CD4-positive, alpha-beta T cell treated with Interferon alpha-2 for 1 hour (primary cell): ENCODE measurements at regions not wholly inside any gene's neighbourhood (a gene's known extent, or its start where the extent isn't known, plus 50 kb on each side); places are given as distances from the start of the nearest gene placed in this dataset.
"Not testable (repeated sequence)": the region's sequence is repeated elsewhere in the genome, so short reads cannot be mapped to it uniquely, and the experiment has no call there.

Experiments used
- DNase-seq, 2 donors: peaks; one replicate each; pipeline ENCODE4 v3.0.0-alpha.2; 2020 to 2022

- DNase-seq, result no peak
Measured at GRCh38 chr5:89601880-89602279, 718.9 kb upstream of the MEF2C start.

GRCh38 chr5:89597878-89598277, 714.9 kb upstream of the MEF2C start:
- no peak for DNase-seq

- DNase-seq, result no peak
Measured at GRCh38 chr5:89596821-89597220, 713.8 kb upstream of the MEF2C start.

- no peak for DNase-seq
Measured at GRCh38 chr5:89595056-89595455, 712.1 kb upstream of the MEF2C start.

GRCh38 chr5:89584339-89584956, 701.5 kb upstream of the MEF2C start:
- no peak for DNase-seq

GRCh38 chr5:89583534-89583933, 700.5 kb upstream of the MEF2C start:
- DNase-seq, result no peak

GRCh38 chr5:89582768-89583339, 699.9 kb upstream of the MEF2C start:
- DNase-seq, result no peak

- no peak for DNase-seq
Measured at GRCh38 chr5:89580976-89581375, 698.0 kb upstream of the MEF2C start.

- DNase-seq, result no peak
Measured at GRCh38 chr5:89575319-89575718, 692.3 kb upstream of the MEF2C start.

GRCh38 chr5:89573345-89573744, 690.4 kb upstream of the MEF2C start:
- no peak for DNase-seq

- DNase-seq, result no peak
Measured at GRCh38 chr5:89572696-89573095, 689.7 kb upstream of the MEF2C start.

GRCh38 chr5:89570557-89570956, 687.6 kb upstream of the MEF2C start:
- DNase-seq, result no peak

GRCh38 chr5:89566340-89566739, 683.4 kb upstream of the MEF2C start:
- DNase-seq, result no peak

GRCh38 chr5:89560696-89561095, 677.7 kb upstream of the MEF2C start:
- no peak for DNase-seq

- no peak for DNase-seq
Measured at GRCh38 chr5:89556215-89556913, 673.4 kb upstream of the MEF2C start.

- DNase-seq, result no peak
Measured at GRCh38 chr5:89546657-89547056, 663.7 kb upstream of the MEF2C start.

GRCh38 chr5:89545626-89546025, 662.6 kb upstream of the MEF2C start:
- no peak for DNase-seq

- no peak for DNase-seq
Measured at GRCh38 chr5:89545076-89545475, 662.1 kb upstream of the MEF2C start.

GRCh38 chr5:89542736-89543135, 659.8 kb upstream of the MEF2C start:
- no peak for DNase-seq

- DNase-seq, result no peak
Measured at GRCh38 chr5:89537800-89538199, 654.8 kb upstream of the MEF2C start.

GRCh38 chr5:89536020-89536419, 653.0 kb upstream of the MEF2C start:
- DNase-seq, result no peak

- DNase-seq, result no peak
Measured at GRCh38 chr5:89535411-89535810, 652.4 kb upstream of the MEF2C start.

GRCh38 chr5:89534331-89534730, 651.3 kb upstream of the MEF2C start:
- no peak for DNase-seq

GRCh38 chr5:89524785-89525184, 641.8 kb upstream of the MEF2C start:
- DNase-seq, result no peak

- DNase-seq, result not testable (repeated sequence)
Measured at GRCh38 chr5:89523867-89524266, 640.9 kb upstream of the MEF2C start.
